Type B pancreatic cell (in vitro differentiated cells): ENCODE measurements at regions not wholly inside any gene's neighbourhood (a gene's known extent, or its start where the extent isn't known, plus 50 kb on each side); places are given as distances from the start of the nearest gene placed in this dataset.

Experiments
- DNase-seq: peaks from one replicate; pipeline ENCODE4 v3.0.0; 2021; ENCODE audit warnings: mixed read lengths; ENCODE audit not compliant: unreplicated experiment; ENCODE audit errors: extremely low spot score
- H3K27ac Mint-ChIP-seq: 2 replicates; pipeline ENCODE4 v1.8.0; 2021; ENCODE audit warnings: mild to moderate bottlenecking, mixed read lengths
- H3K27me3 Mint-ChIP-seq: 2 replicates; pipeline ENCODE4 v1.8.0; 2021; ENCODE audit warnings: mixed read lengths
- H3K36me3 Mint-ChIP-seq: 2 replicates; pipeline ENCODE4 v1.8.0; 2021; ENCODE audit warnings: mixed read lengths
- H3K4me1 Mint-ChIP-seq: one replicate; pipeline ENCODE4 v1.8.0; 2021; ENCODE audit warnings: mixed read lengths; ENCODE audit not compliant: unreplicated experiment
- H3K4me3 Mint-ChIP-seq: 2 replicates; pipeline ENCODE4 v1.8.0; 2021; ENCODE audit warnings: mild to moderate bottlenecking, mixed read lengths
- H3K9me3 Mint-ChIP-seq: 2 replicates; pipeline ENCODE4 v1.8.0; 2021; ENCODE audit warnings: mixed read lengths
- CTCF ChIP-seq: fragments of 200-600 bp; sonication (generic); conservative IDR thresholded peaks from 2 replicates; pipeline ENCODE4 v1.5.0; 2021; ENCODE audit warnings: antibody characterized with exemption, mild to moderate bottlenecking

- Mint-ChIP-seq H3K36me3 (no peaks in the 10 kb centered on the region), H3K9me3 (no peaks in the 10 kb centered on the region)
- DNase-seq, result no peak
Observed at GRCh38 chr10:78974617-78975317, 94.0 kb upstream of the ZMIZ1 start.

GRCh38 chr10:78975926-78976325 lies 92.8 kb upstream of the ZMIZ1 start:
- DNase-seq, result no peak
- peak overlapping the region; percentile 60 for H3K4me3 Mint-ChIP-seq
- H3K9me3 Mint-ChIP-seq, result no peaks in the 10 kb centered on the region
- no peaks in the 10 kb centered on the region for H3K36me3 Mint-ChIP-seq
- peak overlapping the region; percentile 94 for H3K27ac Mint-ChIP-seq
- TF ChIP-seq CTCF, result no peak
- peaks cover 15% of the 10 kb centered on the region for H3K27me3 Mint-ChIP-seq
- peaks cover 53% of the 10 kb centered on the region for H3K4me1 Mint-ChIP-seq

More at GRCh38 chr10:78974617-78975317, 94.0 kb upstream of the ZMIZ1 start:
- peaks cover 53% of the 10 kb centered on the region for H3K4me1 Mint-ChIP-seq
- H3K27me3 Mint-ChIP-seq, result peaks cover 9% of the 10 kb centered on the region
- TF ChIP-seq CTCF, result peak; percentile 80
- H3K27ac Mint-ChIP-seq, result peak overlapping the region; percentile 94
- peak overlapping the region; percentile 88 for H3K4me3 Mint-ChIP-seq

GRCh38 chr10:78976825-78977755 lies 91.7 kb upstream of the ZMIZ1 start:
- H3K9me3 Mint-ChIP-seq, result no peaks in the 10 kb centered on the region
- TF ChIP-seq CTCF, result no peak
- DNase-seq, result no peak
- H3K4me1 Mint-ChIP-seq, result peaks cover 54% of the 10 kb centered on the region
- peak overlapping the region; percentile 63 for H3K27ac Mint-ChIP-seq
- H3K36me3 Mint-ChIP-seq, result no peaks in the 10 kb centered on the region
- H3K27me3 Mint-ChIP-seq, result peaks cover 15% of the 10 kb centered on the region
- no peak overlapping the region for H3K4me3 Mint-ChIP-seq

- Mint-ChIP-seq H3K9me3 (no peaks in the 10 kb centered on the region), H3K27ac (no peak overlapping the region), H3K4me3 (no peak overlapping the region), H3K36me3 (no peaks in the 10 kb centered on the region), H3K27me3 (peaks cover 15% of the 10 kb centered on the region), H3K4me1 (peaks cover 40% of the 10 kb centered on the region)
- no peak for TF ChIP-seq CTCF
- no peak for DNase-seq
Observed at GRCh38 chr10:78979938-78980337, 88.8 kb upstream of the ZMIZ1 start.

GRCh38 chr10:78980354-78980753 lies 88.4 kb upstream of the ZMIZ1 start:
- DNase-seq, result no peak
- Mint-ChIP-seq H3K4me3 (peak overlapping the region; percentile 15), H3K27me3 (peaks cover 15% of the 10 kb centered on the region), H3K4me1 (peaks cover 36% of the 10 kb centered on the region), H3K9me3 (no peaks in the 10 kb centered on the region), H3K27ac (no peak overlapping the region), H3K36me3 (no peaks in the 10 kb centered on the region)
- no peak for TF ChIP-seq CTCF
